ENCODE measurements at regions not wholly inside any gene's neighbourhood (a gene's known extent, or its start where the extent isn't known, plus 50 kb on each side); places are given as distances from the start of the nearest gene placed in this dataset.
"Not testable (repeated sequence)": the region's sequence is repeated elsewhere in the genome, so short reads cannot be mapped to it uniquely, and the experiment has no call there.

- no peak for DNase-seq
Observed at GRCh38 chr13:83453723-83454122, 428.6 kb downstream of the SLITRK1 start.

DNA sequence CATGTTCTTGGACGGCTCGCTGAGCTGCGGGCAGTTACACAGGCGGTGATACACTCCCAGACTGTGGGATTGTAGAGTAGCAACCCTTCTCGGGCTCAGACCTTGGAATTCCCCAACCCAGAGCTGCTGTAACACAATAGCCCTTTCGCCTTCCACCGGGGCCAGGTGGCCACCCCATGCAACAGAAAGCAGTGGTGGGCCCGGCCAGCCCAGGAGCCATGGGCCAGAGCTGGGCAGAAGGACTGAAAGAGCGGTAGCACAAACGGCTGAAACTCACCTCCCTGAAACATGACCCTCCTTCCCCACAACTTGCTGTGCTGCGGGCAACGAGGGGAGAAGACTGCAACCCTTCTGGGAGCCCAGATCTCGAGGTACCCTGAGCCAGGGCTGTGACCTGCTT, 429.0 kb downstream of the SLITRK1 start:
- no peak for DNase-seq

DNA sequence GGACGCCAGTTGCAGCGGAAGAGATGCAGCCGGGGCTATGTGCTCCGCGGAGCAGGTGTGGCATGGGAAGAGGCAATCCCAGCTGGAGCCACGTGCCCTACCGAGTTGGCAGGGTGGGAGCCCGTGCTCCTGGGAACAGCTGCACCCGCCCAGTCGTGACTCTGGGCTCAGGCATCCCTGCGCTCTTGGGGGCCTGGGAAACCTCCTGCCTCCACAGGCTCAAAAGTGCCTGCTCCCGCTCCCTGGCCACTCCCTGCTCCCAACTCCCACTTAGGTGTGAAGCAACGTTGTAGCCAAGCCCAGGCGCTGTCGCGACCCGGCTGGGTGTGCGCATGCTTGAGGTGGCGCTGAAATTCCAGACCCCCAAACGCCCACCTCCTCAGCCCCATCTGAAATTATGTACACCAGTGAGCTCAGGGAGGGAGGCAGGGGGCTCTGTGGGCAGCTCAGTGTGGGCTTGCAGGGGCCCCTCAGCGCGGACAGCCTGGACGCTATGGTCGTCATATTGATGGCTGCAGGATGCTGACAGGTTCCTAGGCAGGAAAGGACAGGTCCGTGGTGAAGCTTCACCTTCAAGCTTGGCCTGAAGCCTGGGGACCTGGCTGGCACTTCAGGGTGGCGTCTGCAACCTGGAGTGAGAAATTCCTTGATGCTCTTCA, 429.9 kb downstream of the SLITRK1 start:
- no peak for DNase-seq

GRCh38 chr13:83450591-83450990, 431.7 kb downstream of the SLITRK1 start:
- no peak for DNase-seq

GRCh38 chr13:83449668-83450395, 432.4 kb downstream of the SLITRK1 start:
- no peak for DNase-seq

- no peak for DNase-seq
Observed at GRCh38 chr13:83440465-83440864, 441.8 kb downstream of the SLITRK1 start.

DNA sequence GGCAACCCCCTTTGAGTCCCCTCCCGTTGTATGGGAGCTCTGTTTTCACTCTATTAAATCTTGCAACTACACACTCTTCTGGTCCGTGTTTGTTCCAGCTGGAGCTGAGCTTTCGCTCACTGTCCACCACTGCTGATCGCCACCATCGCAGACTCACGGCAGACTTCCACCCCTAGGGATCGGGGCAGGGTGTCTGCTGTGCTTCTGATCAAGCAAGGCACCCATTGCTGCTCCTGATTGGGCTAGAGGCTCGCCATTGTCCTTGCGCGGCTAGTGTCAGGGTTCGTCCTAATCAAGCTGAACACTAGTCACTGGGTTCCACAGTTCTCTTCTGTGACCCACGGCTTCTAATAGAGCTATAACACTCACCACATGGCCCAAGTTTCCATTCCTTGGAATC, 442.8 kb downstream of the SLITRK1 start:
- DNase-seq, result not testable (repeated sequence)

- no peak for DNase-seq
Observed at GRCh38 chr13:83423861-83424260, 458.4 kb downstream of the SLITRK1 start.

DNA sequence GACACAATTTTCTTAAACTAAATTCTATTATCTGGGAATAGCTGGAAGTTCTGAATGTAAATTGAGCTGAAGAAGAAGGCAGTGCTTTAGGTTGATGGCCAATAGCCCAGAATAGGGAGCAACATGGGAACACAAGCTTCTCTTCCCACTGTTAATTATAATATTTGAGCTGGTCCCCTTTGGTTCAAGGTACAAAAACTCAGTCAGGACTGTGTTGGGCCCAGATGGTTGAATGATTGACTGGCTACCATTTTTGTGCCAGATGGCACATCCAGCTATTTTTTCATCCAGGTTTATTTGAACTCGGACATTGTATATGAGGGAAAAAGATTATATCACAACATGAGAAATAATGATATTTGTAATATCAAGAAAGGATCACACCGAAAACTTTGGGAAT, 458.9 kb downstream of the SLITRK1 start:
- no peak for DNase-seq

DNA sequence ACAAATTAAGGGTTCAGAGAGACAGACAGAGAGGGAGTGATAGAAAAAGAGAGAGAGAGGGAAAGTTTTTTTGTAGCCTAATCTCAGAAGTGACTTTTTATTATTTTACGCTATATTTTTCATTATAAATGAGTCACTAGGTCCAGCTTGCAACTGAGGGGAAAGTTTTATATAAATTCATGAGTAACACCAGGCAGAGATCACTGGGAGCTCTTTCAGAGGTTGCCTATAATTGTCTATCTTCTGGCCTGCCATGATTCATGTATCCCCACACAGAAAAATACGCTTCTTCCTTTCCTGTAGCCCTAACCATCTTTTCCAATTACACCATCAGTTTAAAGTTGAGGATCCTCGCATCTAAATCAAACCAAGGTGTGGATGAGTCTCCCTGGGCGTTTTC, 467.9 kb downstream of the SLITRK1 start:
- DNase-seq, result no peak

GRCh38 chr13:83386609-83387008, 495.7 kb downstream of the SLITRK1 start:
- DNase-seq, result no peak

DNA sequence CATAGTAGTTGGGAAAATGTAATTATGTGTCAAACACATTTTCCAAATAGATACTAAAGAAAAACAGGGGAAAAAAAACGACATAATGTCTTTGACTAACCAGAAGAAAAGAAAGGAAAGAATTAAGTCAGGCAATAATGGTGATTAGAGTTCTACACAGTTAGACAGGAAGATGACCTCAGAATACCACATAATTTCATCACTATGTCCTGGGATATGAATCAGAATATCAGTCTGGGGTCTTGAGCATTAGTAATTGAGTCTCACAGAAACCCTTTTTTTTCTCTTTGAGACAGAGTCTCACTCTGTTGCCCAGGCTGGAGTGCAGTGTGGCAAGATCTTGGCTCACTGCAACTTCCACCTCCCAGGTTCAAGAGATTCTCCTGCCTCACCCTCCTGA, 503.4 kb downstream of the SLITRK1 start:
- no peak for DNase-seq

DNA sequence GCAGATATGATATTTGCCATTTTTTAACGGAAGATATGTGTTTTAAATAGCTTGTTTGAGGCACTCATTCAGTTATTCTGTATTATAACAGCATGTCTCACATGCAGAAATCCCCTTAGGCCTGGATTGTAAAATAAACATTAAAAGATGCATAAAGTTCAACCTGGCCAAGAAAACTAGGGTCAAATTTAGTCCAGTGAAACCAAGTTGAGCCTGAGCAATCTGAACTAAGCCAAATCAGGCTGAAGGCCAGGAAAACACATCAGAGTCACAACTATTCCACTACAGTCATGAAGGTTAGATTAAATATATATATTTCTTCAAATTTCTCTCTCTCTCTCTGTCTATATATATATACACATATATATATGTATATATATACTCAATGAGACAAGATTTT, 504.8 kb downstream of the SLITRK1 start:
- no peak for DNase-seq

GRCh38 chr13:83372786-83373185, 509.5 kb downstream of the SLITRK1 start:
- DNase-seq, result no peak

GRCh38 chr13:83365723-83366122, 516.6 kb downstream of the SLITRK1 start:
- DNase-seq, result no peak

- DNase-seq, result no peak
Observed at GRCh38 chr13:83355041-83355440, 527.2 kb downstream of the SLITRK1 start.

- no peak for DNase-seq
Observed at GRCh38 chr13:83352391-83352790, 529.9 kb downstream of the SLITRK1 start.

- no peak for DNase-seq
Observed at GRCh38 chr13:83350569-83350968, 531.7 kb downstream of the SLITRK1 start.

DNA sequence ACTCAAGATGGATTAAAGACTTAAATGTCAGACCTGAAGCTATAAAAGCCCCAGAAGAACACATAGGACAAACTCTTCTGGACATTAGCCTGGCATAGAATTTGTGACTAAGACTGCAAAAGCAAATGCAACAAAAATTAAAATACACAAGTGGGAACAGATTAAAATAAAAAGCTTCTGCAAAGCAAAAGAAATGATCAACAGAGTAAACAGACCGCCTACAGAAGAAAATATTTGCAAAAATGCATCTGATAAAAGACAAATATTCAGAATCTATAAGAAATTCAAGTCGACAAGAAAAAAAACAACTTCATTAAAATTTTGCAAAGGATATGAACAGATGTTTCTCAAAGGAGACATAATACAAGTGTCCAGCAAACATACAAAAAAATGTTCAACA, 537.8 kb downstream of the SLITRK1 start:
- DNase-seq, result no peak

DNA sequence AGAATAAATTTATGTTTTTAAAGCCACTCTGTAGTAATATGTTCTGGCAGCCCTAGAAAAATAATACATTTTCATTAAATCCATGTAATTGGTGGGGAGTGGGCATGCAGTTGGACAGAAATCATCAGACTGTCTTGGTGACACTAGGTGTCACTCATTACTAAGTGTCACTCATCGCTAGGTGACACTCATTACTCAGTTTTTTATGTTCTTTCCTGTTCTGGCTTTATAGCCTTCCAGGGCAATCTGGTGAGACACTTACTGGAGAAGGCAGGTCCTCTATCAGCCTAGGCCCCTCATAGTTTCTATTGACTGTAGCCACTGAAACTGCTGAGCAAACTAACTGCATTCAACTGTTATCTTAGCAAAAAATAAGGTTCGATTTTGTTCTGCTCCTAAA, 542.1 kb downstream of the SLITRK1 start:
- DNase-seq, result no peak

- DNase-seq, result no peak
Observed at GRCh38 chr13:83333614-83334388, 548.5 kb downstream of the SLITRK1 start.

DNA sequence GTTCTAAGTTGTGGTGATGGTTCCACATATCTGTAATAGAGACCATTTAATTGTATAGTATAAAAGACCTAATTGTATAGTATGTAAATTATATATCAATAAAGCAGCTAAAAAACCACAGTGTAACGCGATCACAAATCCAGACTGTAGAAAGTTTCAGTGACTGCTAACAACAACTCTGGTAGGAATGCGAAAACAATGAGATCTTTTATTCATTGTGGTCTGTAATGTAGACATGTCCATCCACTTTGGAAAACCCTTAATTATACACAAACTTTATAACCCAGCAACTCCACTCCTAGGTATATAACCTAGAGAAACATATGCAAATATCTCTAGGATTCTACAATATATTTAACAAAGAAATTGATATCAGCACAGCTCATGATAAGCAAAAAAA, 549.5 kb downstream of the SLITRK1 start:
- DNase-seq, result no peak

GRCh38 chr13:83327091-83327490, 555.2 kb downstream of the SLITRK1 start:
- no peak for DNase-seq

Data from activated naive CD4-positive, alpha-beta T cell treated with anti-CD3 and anti-CD28 coated beads, Interleukin-2, amount 50 U/mL, for 16 hours (primary cell).